ENCODE measurements at regions not wholly inside any gene's neighbourhood (a gene's known extent, or its start where the extent isn't known, plus 50 kb on each side); places are given as distances from the start of the nearest gene placed in this dataset.

GRCh38 chr3:101077361-101078011, 84.3 kb upstream of the ABI3BP start:
- H3K27me3 Mint-ChIP-seq = peaks cover 14% of the 10 kb centered on the region
- ATAC-seq = no peak
- peaks cover 2% of the 10 kb centered on the region for H3K9me3 Mint-ChIP-seq
- TF ChIP-seq, protein P1, sequence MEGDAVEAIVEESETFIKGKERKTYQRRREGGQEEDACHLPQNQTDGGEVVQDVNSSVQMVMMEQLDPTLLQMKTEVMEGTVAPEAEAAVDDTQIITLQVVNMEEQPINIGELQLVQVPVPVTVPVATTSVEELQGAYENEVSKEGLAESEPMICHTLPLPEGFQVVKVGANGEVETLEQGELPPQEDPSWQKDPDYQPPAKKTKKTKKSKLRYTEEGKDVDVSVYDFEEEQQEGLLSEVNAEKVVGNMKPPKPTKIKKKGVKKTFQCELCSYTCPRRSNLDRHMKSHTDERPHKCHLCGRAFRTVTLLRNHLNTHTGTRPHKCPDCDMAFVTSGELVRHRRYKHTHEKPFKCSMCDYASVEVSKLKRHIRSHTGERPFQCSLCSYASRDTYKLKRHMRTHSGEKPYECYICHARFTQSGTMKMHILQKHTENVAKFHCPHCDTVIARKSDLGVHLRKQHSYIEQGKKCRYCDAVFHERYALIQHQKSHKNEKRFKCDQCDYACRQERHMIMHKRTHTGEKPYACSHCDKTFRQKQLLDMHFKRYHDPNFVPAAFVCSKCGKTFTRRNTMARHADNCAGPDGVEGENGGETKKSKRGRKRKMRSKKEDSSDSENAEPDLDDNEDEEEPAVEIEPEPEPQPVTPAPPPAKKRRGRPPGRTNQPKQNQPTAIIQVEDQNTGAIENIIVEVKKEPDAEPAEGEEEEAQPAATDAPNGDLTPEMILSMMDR (IDR thresholded peaks at IDR 0.05) = no peak
- DNase-seq = no peak
- ChIA-PET POLR2A (no interaction called here), CTCF (no interaction called here)
- H3K4me1 Mint-ChIP-seq (ENCODE audit: low read depth) = no peaks in the 10 kb centered on the region
- intact Hi-C loops (cut with micrococcal nuclease) = no loop called here
- no peak overlapping the region for H3K27ac Mint-ChIP-seq
- H3K4me3 Mint-ChIP-seq = no peak overlapping the region
- no peaks in the 10 kb centered on the region for H3K36me3 Mint-ChIP-seq (ENCODE audit: low read depth)

DNA sequence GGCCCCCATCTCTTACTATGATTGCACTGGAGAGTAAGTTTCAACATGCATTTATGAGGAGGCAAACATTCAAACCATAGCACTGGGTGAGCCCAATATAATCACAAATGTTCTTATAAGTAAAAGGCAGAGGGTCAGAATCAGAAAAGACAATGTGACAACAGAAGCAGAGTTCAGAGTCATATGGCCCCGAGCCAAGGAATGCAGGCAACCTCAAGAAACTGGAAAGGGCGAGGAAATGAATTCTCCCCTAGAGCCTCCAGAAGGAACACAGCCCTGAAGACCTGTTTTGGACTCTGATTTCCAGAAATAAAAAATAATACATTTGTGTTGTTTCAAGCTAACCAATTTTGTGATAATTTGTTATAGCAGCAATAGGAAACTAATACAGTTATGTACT, 81.3 kb upstream of the ABI3BP start:
- CTCF ChIA-PET = interaction anchor here (0.8 kb wide), 1 partner anchor 121 kb away, joined by 3 read pairs; no protein-coding TSS in a partner anchor
- peaks cover 2% of the 10 kb centered on the region for H3K9me3 Mint-ChIP-seq
- H3K36me3 Mint-ChIP-seq (ENCODE audit: low read depth) = no peaks in the 10 kb centered on the region
- no peak overlapping the region for H3K4me3 Mint-ChIP-seq
- peaks cover 19% of the 10 kb centered on the region for H3K27me3 Mint-ChIP-seq
- no peak overlapping the region for H3K27ac Mint-ChIP-seq
- ATAC-seq (no peak), DNase-seq (no peak)
- intact Hi-C loops (cut with micrococcal nuclease) = no loop called here
- POLR2A ChIA-PET = no interaction called here
- no peaks in the 10 kb centered on the region for H3K4me1 Mint-ChIP-seq (ENCODE audit: low read depth)
- TF ChIP-seq, protein P1 (IDR thresholded peaks at IDR 0.05) = no peak

DNA sequence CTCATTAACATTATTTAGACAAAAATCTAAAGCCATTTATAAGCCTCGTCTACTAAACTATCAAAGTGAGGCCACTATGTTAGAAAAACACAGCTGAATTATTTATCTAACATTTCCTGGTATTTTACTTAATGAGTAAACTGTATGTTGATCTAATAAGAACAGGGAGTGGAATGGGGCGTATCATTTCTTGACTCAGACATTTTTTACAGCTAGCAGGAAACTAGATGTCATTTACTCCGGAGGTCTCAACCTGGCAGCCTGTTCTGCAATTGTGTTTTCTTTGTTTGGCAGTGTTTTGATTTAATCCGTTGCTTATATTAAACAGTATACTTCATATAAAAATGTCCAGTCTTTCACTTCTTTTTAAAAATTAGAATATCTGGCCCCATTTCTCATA, 79.1 kb upstream of the ABI3BP start:
- ChIA-PET POLR2A (no interaction called here), CTCF (interaction anchor here (4.9 kb wide), 1 partner anchor 311 kb away, joined by 31 read pairs; no protein-coding TSS in a partner anchor)
- ATAC-seq (no peak), DNase-seq (no peak)
- H3K9me3 Mint-ChIP-seq = no peaks in the 10 kb centered on the region
- no peak overlapping the region for H3K27ac Mint-ChIP-seq
- peaks cover 16% of the 10 kb centered on the region for H3K27me3 Mint-ChIP-seq
- no peaks in the 10 kb centered on the region for H3K4me1 Mint-ChIP-seq (ENCODE audit: low read depth)
- intact Hi-C loops (cut with micrococcal nuclease) = no loop called here
- TF ChIP-seq, protein P1 (IDR thresholded peaks at IDR 0.05) = no peak
- no peaks in the 10 kb centered on the region for H3K36me3 Mint-ChIP-seq (ENCODE audit: low read depth)
- H3K4me3 Mint-ChIP-seq = no peak overlapping the region

DNA sequence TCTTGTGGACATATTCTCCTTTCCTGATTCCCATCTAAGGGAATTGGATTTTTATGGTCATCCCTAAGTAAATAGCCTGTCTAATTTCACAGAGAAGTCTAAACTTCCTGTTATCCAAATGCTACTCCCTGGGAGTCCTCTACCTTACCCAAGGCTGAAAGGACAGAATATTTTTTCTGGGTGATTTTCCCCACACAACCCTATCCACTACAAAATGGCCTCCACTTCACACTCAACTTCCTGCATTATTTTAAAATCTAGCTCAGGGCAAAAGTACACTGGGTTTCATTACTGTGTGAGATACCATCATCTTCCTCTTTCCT, 77.5 kb upstream of the ABI3BP start:
- DNase-seq (no peak), ATAC-seq (no peak)
- H3K27me3 Mint-ChIP-seq = peaks cover 19% of the 10 kb centered on the region
- no peak overlapping the region for H3K27ac Mint-ChIP-seq
- no peak overlapping the region for H3K4me3 Mint-ChIP-seq
- H3K9me3 Mint-ChIP-seq = no peaks in the 10 kb centered on the region
- CTCF ChIA-PET = interaction anchor here (0.6 to 4.9 kb wide), 17 partner anchors 9 to 315 kb away, joined by 3 to 31 read pairs (median 3); no protein-coding TSS in a partner anchor
- no peaks in the 10 kb centered on the region for H3K4me1 Mint-ChIP-seq (ENCODE audit: low read depth)
- H3K36me3 Mint-ChIP-seq (ENCODE audit: low read depth) = no peaks in the 10 kb centered on the region
- POLR2A ChIA-PET = no interaction called here
- intact Hi-C loops (cut with micrococcal nuclease) = loop anchor here (2.0 kb wide), 2 partner anchors 126 to 310 kb away; no protein-coding TSS in a partner anchor
- TF ChIP-seq, protein P1 (IDR thresholded peaks at IDR 0.05) = no peak

- no peak overlapping the region for H3K4me3 Mint-ChIP-seq
- ChIA-PET CTCF (interaction anchor here (0.6 to 4.9 kb wide), 21 partner anchors 8 to 316 kb away, joined by 3 to 31 read pairs (median 3); no protein-coding TSS in a partner anchor), POLR2A (no interaction called here)
- H3K27me3 Mint-ChIP-seq = peaks cover 21% of the 10 kb centered on the region
- TF ChIP-seq, protein P1 (IDR thresholded peaks at IDR 0.05) = peak; percentile 89
- peak; percentile 80 for DNase-seq
- H3K27ac Mint-ChIP-seq = no peak overlapping the region
- H3K4me1 Mint-ChIP-seq (ENCODE audit: low read depth) = no peaks in the 10 kb centered on the region
- ATAC-seq = peak; percentile 83
- no peaks in the 10 kb centered on the region for H3K9me3 Mint-ChIP-seq
- intact Hi-C loops (cut with micrococcal nuclease) = loop anchor here (2.0 kb wide), 2 partner anchors 127 to 311 kb away; no protein-coding TSS in a partner anchor
- no peaks in the 10 kb centered on the region for H3K36me3 Mint-ChIP-seq (ENCODE audit: low read depth)
Observed at GRCh38 chr3:101069901-101070798, 76.9 kb upstream of the ABI3BP start.
